ENCODE measurements at regions not wholly inside any gene's neighbourhood (a gene's known extent, or its start where the extent isn't known, plus 50 kb on each side); places are given as distances from the start of the nearest gene placed in this dataset.

- BruUV-seq (replicated peaks), result TSS peak; percentile 81
- H3K9me3 ChIP-seq (replicated peaks; ENCODE audit: control insufficient read depth, insufficient read depth, low read depth, low read length), result peaks cover 1% of the 10 kb centered on the region; the same call in 1 of the 2 replicates
- peak overlapping the region; percentile 48 for H3K4me2 ChIP-seq (ENCODE audit: insufficient read depth, low read length)
- H3K27me3 ChIP-seq (ENCODE audit: control insufficient read depth in 2 of 2, insufficient read depth in 2 of 2, low read length in 2 of 2), result no peaks in the 10 kb centered on the region; a peak in 1 of 5 replicates
- H3K4me3 ChIP-seq, result no peak overlapping the region
- peak overlapping the region; percentile 80 for H3K27ac ChIP-seq (ENCODE audit: extremely low read depth, low read depth, low read length)
- ATAC-seq, result no peak
- WGBS (ENCODE audit: insufficient coverage, low coverage, missing lambda C conversion rate), result 14% methylated on average over 1 of the region's 1 CpG
- H3K9me1 ChIP-seq (ENCODE audit: control insufficient read depth, insufficient read depth, low read length), result no peaks in the 10 kb centered on the region
- H2AFZ ChIP-seq (ENCODE audit: low read depth, low read length), result peak overlapping the region; percentile 51
- no peaks in the 10 kb centered on the region for H3K79me2 ChIP-seq (ENCODE audit: control insufficient read depth, insufficient read depth, low read length)
- ChIA-PET POLR2A (interaction anchor here (0.8 to 1.9 kb wide), 8 partner anchors 9 to 413 kb away, joined by 3 to 16 read pairs (median 3); no protein-coding TSS in a partner anchor), CTCF (ENCODE audit: low intra/inter-chr PET ratio) (no interaction called here)
- H3K9ac ChIP-seq (ENCODE audit: insufficient read depth in 1 of 2, low read depth in 2 of 2, low read length in 2 of 2), result peak overlapping the region; percentile 47 to 85
- no peaks in the 10 kb centered on the region for H3K36me3 ChIP-seq (ENCODE audit: control insufficient read depth, insufficient read depth, low read length)
- H4K20me1 ChIP-seq (replicated peaks; ENCODE audit: control insufficient read depth, insufficient read depth, low read length), result no peaks in the 10 kb centered on the region
- in situ Hi-C loops (cut with MboI), result no loop called here
- FAIRE-seq, result no peak
- DNase-seq (ENCODE audit: extremely low read depth in 1 of 4, low spot score in 3 of 4), result no peak
- intact Hi-C loops (cut with micrococcal nuclease), result loop anchor here (1.0 kb wide), 1 partner anchor 16 kb away; no protein-coding TSS in a partner anchor
- peaks cover 40 to 48% of the 10 kb centered on the region in 2 experiments for H3K4me1 ChIP-seq (replicated peaks in 1 of 2; ENCODE audit: control insufficient read depth in 2 of 2, insufficient read depth in 2 of 2, low read length in 2 of 2)
- TF ChIP-seq, protein P1, sequence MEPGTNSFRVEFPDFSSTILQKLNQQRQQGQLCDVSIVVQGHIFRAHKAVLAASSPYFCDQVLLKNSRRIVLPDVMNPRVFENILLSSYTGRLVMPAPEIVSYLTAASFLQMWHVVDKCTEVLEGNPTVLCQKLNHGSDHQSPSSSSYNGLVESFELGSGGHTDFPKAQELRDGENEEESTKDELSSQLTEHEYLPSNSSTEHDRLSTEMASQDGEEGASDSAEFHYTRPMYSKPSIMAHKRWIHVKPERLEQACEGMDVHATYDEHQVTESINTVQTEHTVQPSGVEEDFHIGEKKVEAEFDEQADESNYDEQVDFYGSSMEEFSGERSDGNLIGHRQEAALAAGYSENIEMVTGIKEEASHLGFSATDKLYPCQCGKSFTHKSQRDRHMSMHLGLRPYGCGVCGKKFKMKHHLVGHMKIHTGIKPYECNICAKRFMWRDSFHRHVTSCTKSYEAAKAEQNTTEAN (CRISPR knock-in tag; IDR thresholded peaks at IDR 0.05), result no peak
- TF ChIP-seq HDAC3 (IDR thresholded peaks at IDR 0.05; ENCODE audit: borderline replicate concordance, partially characterized antibody) (no peak), HSF4 (CRISPR knock-in tag; IDR thresholded peaks at IDR 0.05; ENCODE audit: borderline replicate concordance) (no peak), CCAR2 (IDR thresholded peaks at IDR 0.05; ENCODE audit: low read depth, low read length) (no peak), RBFOX2 (IDR thresholded peaks at IDR 0.05; ENCODE audit: low read depth, low read length) (0 out of 2 replicates have a peak, but pooled peaks have one; percentile 33), ZNF583 (CRISPR knock-in tag; IDR thresholded peaks at IDR 0.05) (no peak), IRF9 (tag; IDR thresholded peaks at IDR 0.05) (no peak), HDGF (IDR thresholded peaks at IDR 0.05) (peak; percentile 78; the same call in 1 of the 2 replicates), KLF1 (tag; IDR thresholded peaks at IDR 0.05) (0 out of 2 replicates have a peak, but pooled peaks have one; percentile 16), EGR1 (conservative IDR thresholded peaks at IDR 0.05) (no peak), ESRRA (IDR thresholded peaks at IDR 0.05; ENCODE audit: borderline replicate concordance, low read depth) (no peak), ZFPM2 (CRISPR knock-in tag; IDR thresholded peaks at IDR 0.05) (no peak), FOXP4 (CRISPR knock-in tag; IDR thresholded peaks at IDR 0.05; ENCODE audit: borderline replicate concordance) (no peak), ZBTB17 (CRISPR knock-in tag; IDR thresholded peaks at IDR 0.05) (no peak), PYGO2 (tag; IDR thresholded peaks at IDR 0.05) (no peak), ELF2 (CRISPR knock-in tag; IDR thresholded peaks at IDR 0.05) (peak; percentile 23; the same call in 1 of the 2 replicates), MECOM (CRISPR knock-in tag; IDR thresholded peaks at IDR 0.05) (no peak), NFIC (IDR thresholded peaks at IDR 0.05) (no peak)
- TF ChIP-seq, protein P2, sequence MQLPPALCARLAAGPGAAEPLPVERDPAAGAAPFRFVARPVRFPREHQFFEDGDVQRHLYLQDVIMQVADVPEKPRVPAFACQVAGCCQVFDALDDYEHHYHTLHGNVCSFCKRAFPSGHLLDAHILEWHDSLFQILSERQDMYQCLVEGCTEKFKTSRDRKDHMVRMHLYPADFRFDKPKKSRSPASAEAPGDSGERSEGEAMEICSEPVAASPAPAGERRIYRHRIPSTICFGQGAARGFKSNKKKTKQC (CRISPR knock-in tag; IDR thresholded peaks at IDR 0.05), result no peak
- TF ChIP-seq, protein P3, sequence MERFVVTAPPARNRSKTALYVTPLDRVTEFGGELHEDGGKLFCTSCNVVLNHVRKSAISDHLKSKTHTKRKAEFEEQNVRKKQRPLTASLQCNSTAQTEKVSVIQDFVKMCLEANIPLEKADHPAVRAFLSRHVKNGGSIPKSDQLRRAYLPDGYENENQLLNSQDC (CRISPR knock-in tag; IDR thresholded peaks at IDR 0.05), result no peak
These were observed 84.2 kb downstream of the MRPL14 start for GRCh38 chr6:44042989-44043478.

Measured in K562 (cell line).